ENCODE measurements at regions not wholly inside any gene's neighbourhood (a gene's known extent, or its start where the extent isn't known, plus 50 kb on each side); places are given as distances from the start of the nearest gene placed in this dataset.

GRCh38 chr13:85076343-85076742 is 722.9 kb downstream of the SLITRK6 start:
- Histone ChIP-seq H3K4me1 (ENCODE audit: control insufficient read depth in 1 of 2, insufficient read depth in 2 of 2, low read length in 2 of 2) (no peaks in the 10 kb centered on the region), H3K9me3 (ENCODE audit: control insufficient read depth in 1 of 2, insufficient read depth in 1 of 2, low read depth in 1 of 2, low read length in 2 of 2) (no peaks in the 10 kb centered on the region), H3K4me3 (replicated peaks in 1 of 2; ENCODE audit: low read depth in 1 of 2, low read length in 2 of 2) (no peak overlapping the region), H3K27ac (ENCODE audit: low read depth, low read length) (no peak overlapping the region), H4K20me1 (ENCODE audit: insufficient read depth) (no peaks in the 10 kb centered on the region; the same call in 1 of the 2 replicates), H2AFZ (ENCODE audit: low read depth, low read length, poor library complexity, severe bottlenecking) (no peak overlapping the region), H3K4me2 (ENCODE audit: low read length) (no peak overlapping the region), H3K27me3 (ENCODE audit: insufficient read depth, low read length) (no peaks in the 10 kb centered on the region), H3K9ac (ENCODE audit: low read length) (no peak overlapping the region), H3K79me2 (ENCODE audit: insufficient read depth, low read length) (no peaks in the 10 kb centered on the region), H3K36me3 (ENCODE audit: control insufficient read depth in 1 of 2, insufficient read depth in 2 of 2, low read length in 2 of 2) (no peaks in the 10 kb centered on the region), H3K9me2 (ENCODE audit: insufficient read depth) (no peaks in the 10 kb centered on the region)
- ChIA-PET POLR2A (no interaction called here), CTCF (no interaction called here), RAD21 (ENCODE audit: low non-redundant PET in 1 of 2, low total read pairs in 2 of 2, uncharacterized antibody in 2 of 2, unreplicated experiment in 2 of 2) (no interaction called here)
- intact Hi-C loops (cut with micrococcal nuclease), result no loop called here
- no peak for TF ChIP-seq MAX (IDR thresholded peaks at IDR 0.05)
- TF ChIP-seq ZFX (IDR thresholded peaks at IDR 0.05), result no peak
- BruUV-seq (replicated peaks), result no TSS peak
- ATAC-seq (no peak), DNase-seq (ENCODE audit: low read depth, low spot score) (no peak)

DNA sequence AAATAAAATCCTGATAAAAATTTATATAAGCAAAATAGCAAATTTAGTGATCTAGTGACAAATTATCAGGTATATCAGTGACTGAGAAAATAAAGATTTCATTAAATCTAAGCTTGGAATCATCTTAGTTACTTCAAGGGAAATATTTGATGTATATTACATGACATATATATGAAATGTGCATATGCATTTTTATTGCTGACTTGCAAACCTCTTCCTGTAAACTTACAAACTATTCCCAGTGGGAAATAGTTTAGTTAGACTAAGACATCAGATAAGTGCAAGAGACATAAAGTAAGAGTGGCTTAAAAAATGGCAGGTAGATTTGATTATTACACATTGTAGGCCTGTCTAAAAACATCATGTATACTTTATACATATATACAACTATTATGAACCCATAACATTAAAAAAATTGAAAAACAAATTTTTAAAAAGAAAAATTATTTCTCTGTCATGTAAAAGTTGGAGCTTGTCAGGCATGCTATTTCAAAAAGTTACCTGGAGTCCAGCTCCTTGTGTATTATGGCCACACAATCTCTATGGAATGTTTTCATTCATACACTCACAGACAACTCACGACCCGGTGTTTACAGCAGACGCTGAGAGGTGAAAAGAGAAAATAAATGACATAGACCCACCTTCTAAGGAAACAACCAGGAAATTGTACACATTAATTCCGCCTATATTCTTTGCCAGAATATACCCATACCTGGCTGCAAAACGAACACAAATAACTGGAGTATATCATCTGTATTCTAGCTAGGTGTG is 724.5 kb downstream of the SLITRK6 start:
- intact Hi-C loops (cut with micrococcal nuclease), result no loop called here
- Histone ChIP-seq H3K4me1 (ENCODE audit: control insufficient read depth in 1 of 2, insufficient read depth in 2 of 2, low read length in 2 of 2) (no peaks in the 10 kb centered on the region), H4K20me1 (ENCODE audit: insufficient read depth) (no peaks in the 10 kb centered on the region; the same call in 1 of the 2 replicates), H3K9me2 (ENCODE audit: insufficient read depth) (no peaks in the 10 kb centered on the region), H3K27me3 (ENCODE audit: insufficient read depth, low read length) (no peaks in the 10 kb centered on the region), H3K27ac (ENCODE audit: low read depth, low read length) (no peak overlapping the region), H3K4me3 (replicated peaks in 1 of 2; ENCODE audit: low read depth in 1 of 2, low read length in 2 of 2) (no peak overlapping the region), H3K36me3 (ENCODE audit: control insufficient read depth in 1 of 2, insufficient read depth in 2 of 2, low read length in 2 of 2) (no peaks in the 10 kb centered on the region), H3K79me2 (ENCODE audit: insufficient read depth, low read length) (no peaks in the 10 kb centered on the region), H3K9me3 (ENCODE audit: control insufficient read depth in 1 of 2, insufficient read depth in 1 of 2, low read depth in 1 of 2, low read length in 2 of 2) (no peaks in the 10 kb centered on the region), H2AFZ (ENCODE audit: low read depth, low read length, poor library complexity, severe bottlenecking) (no peak overlapping the region), H3K4me2 (ENCODE audit: low read length) (no peak overlapping the region), H3K9ac (ENCODE audit: low read length) (no peak overlapping the region)
- no peak for TF ChIP-seq SP1 (IDR thresholded peaks at IDR 0.05; ENCODE audit: low read depth)
- TF ChIP-seq POLR2AphosphoS5 (IDR thresholded peaks at IDR 0.05; ENCODE audit: low read depth, low read length), result no peak
- no peak for TF ChIP-seq POLR2A (IDR thresholded peaks at IDR 0.05; ENCODE audit: borderline replicate concordance, extremely low read depth, insufficient read depth, insufficient read length)
- no peak for TF ChIP-seq FOSL1 (IDR thresholded peaks at IDR 0.05; ENCODE audit: low read depth)
- no peak for TF ChIP-seq EGR1 (IDR thresholded peaks at IDR 0.05; ENCODE audit: low read depth)
- no peak for TF ChIP-seq SIN3A (IDR thresholded peaks at IDR 0.05; ENCODE audit: low read depth)
- TF ChIP-seq RAD21 (IDR thresholded peaks at IDR 0.05; ENCODE audit: low read depth), result no peak
- TF ChIP-seq, protein P1, sequence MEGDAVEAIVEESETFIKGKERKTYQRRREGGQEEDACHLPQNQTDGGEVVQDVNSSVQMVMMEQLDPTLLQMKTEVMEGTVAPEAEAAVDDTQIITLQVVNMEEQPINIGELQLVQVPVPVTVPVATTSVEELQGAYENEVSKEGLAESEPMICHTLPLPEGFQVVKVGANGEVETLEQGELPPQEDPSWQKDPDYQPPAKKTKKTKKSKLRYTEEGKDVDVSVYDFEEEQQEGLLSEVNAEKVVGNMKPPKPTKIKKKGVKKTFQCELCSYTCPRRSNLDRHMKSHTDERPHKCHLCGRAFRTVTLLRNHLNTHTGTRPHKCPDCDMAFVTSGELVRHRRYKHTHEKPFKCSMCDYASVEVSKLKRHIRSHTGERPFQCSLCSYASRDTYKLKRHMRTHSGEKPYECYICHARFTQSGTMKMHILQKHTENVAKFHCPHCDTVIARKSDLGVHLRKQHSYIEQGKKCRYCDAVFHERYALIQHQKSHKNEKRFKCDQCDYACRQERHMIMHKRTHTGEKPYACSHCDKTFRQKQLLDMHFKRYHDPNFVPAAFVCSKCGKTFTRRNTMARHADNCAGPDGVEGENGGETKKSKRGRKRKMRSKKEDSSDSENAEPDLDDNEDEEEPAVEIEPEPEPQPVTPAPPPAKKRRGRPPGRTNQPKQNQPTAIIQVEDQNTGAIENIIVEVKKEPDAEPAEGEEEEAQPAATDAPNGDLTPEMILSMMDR (IDR thresholded peaks at IDR 0.05 in 2 of 3, conservative IDR thresholded peaks at IDR 0.05 in 1 of 3; ENCODE audit: borderline replicate concordance in 1 of 3, insufficient read depth in 1 of 3, low read depth in 2 of 3, low read length in 2 of 3), result no peak
- TF ChIP-seq CEBPB (IDR thresholded peaks at IDR 0.05; ENCODE audit: low read depth), result no peak
- no peak for TF ChIP-seq CBX3 (IDR thresholded peaks at IDR 0.05; ENCODE audit: low read depth)
- TF ChIP-seq REST (IDR thresholded peaks at IDR 0.05; ENCODE audit: low read depth), result no peak
- no peak for TF ChIP-seq ATF3 (IDR thresholded peaks at IDR 0.05)
- TF ChIP-seq EZH2phosphoT487 (IDR thresholded peaks at IDR 0.05; ENCODE audit: borderline replicate concordance), result no peak
- no peak for TF ChIP-seq ZNF274 (IDR thresholded peaks at IDR 0.05; ENCODE audit: low read depth, low read length)
- no peak for TF ChIP-seq MAX (IDR thresholded peaks at IDR 0.05)
- CTCF ChIA-PET, result no interaction called here
- BruUV-seq (replicated peaks), result no TSS peak
- ATAC-seq (no peak), DNase-seq (ENCODE audit: low read depth, low spot score) (no peak)
- RAD21 ChIA-PET (ENCODE audit: low non-redundant PET in 1 of 2, low total read pairs in 2 of 2, uncharacterized antibody in 2 of 2, unreplicated experiment in 2 of 2), result no interaction called here
- POLR2A ChIA-PET, result no interaction called here

Data from HCT116 (cell line).